Calu3 (cell line): ENCODE measurements at regions not wholly inside any gene's neighbourhood (a gene's known extent, or its start where the extent isn't known, plus 50 kb on each side); places are given as distances from the start of the nearest gene placed in this dataset.
A peak's percentile ranks its signal among the peaks of the same experiment; 100 is the strongest.
"Not testable (repeated sequence)": the region's sequence is repeated elsewhere in the genome, so short reads cannot be mapped to it uniquely, and the experiment has no call there.

Experiments
- BruUV-seq: library from RNA; stranded (reverse); fragments of 400-500 nt; replicated peaks from 2 replicates; lab custom pipeline; 2021; lab: Mats Ljungman, UMichigan
- CTCF ChIA-PET: fragments of 300-600 bp; sonication (Branson Sonifier 250); formaldehyde crosslinking; loops from one replicate; lab custom pipeline; 2022; ENCODE audit warnings: antibody characterized with exemption; lab: Charles Lee
- DNase-seq: peaks from one replicate; pipeline ENCODE4 v3.0.0; 2022
- H3K27ac Mint-ChIP-seq: one replicate; pipeline ENCODE4 v1.8.0; 2022; ENCODE audit warnings: mixed read lengths; ENCODE audit not compliant: unreplicated experiment
- H3K27me3 Mint-ChIP-seq: one replicate; pipeline ENCODE4 v1.8.0; 2022; ENCODE audit warnings: mixed read lengths; ENCODE audit not compliant: unreplicated experiment
- H3K36me3 Mint-ChIP-seq: one replicate; pipeline ENCODE4 v1.8.0; 2022; ENCODE audit warnings: mild to moderate bottlenecking, moderate library complexity, mixed read lengths; ENCODE audit not compliant: insufficient read depth, unreplicated experiment
- H3K4me1 Mint-ChIP-seq: one replicate; pipeline ENCODE4 v1.8.0; 2022; ENCODE audit warnings: mild to moderate bottlenecking, low read depth, mixed read lengths; ENCODE audit not compliant: unreplicated experiment
- H3K4me3 Mint-ChIP-seq: one replicate; pipeline ENCODE4 v1.8.0; 2022; ENCODE audit warnings: mild to moderate bottlenecking, low read depth, moderate library complexity, mixed read lengths; ENCODE audit not compliant: unreplicated experiment
- H3K9me3 Mint-ChIP-seq: one replicate; pipeline ENCODE4 v1.8.0; 2022; ENCODE audit warnings: low read depth, mixed read lengths; ENCODE audit not compliant: unreplicated experiment
- CTCF ChIP-seq: fragments of 200-600 bp; IDR thresholded peaks from one replicate; pipeline ENCODE4 v1.8.0; 2022; ENCODE audit warnings: antibody characterized with exemption; ENCODE audit not compliant: unreplicated experiment
- intact Hi-C: fragments of 100-400 bp; cut with micrococcal nuclease; formaldehyde crosslinking; loops from one replicate; pipeline ENCODE4 v1.10.0; 2022; ENCODE audit not compliant: unreplicated experiment

- Mint-ChIP-seq H3K9me3 (no peaks in the 10 kb centered on the region), H3K4me1 (peaks cover 35% of the 10 kb centered on the region), H3K4me3 (peak overlapping the region; percentile 22), H3K36me3 (no peaks in the 10 kb centered on the region), H3K27ac (peak overlapping the region; percentile 40), H3K27me3 (no peaks in the 10 kb centered on the region)
- CTCF ChIA-PET, result interaction anchor here (0.6 kb wide), 1 partner anchor 25 kb away, joined by 3 read pairs; no protein-coding TSS in a partner anchor
- intact Hi-C loops, result no loop called here
- TF ChIP-seq CTCF, result no peak
- no TSS peak for BruUV-seq
- no peak for DNase-seq
These were observed 141.2 kb upstream of the KIF5B start for GRCh38 chr10:32197423-32197822.

GRCh38 chr10:32190890-32191491 lies 134.8 kb upstream of the KIF5B start:
- Mint-ChIP-seq H3K4me1 (peaks cover 17% of the 10 kb centered on the region), H3K9me3 (no peaks in the 10 kb centered on the region), H3K27ac (no peak overlapping the region), H3K36me3 (no peaks in the 10 kb centered on the region), H3K4me3 (no peak overlapping the region), H3K27me3 (no peaks in the 10 kb centered on the region)
- intact Hi-C loops, result loop anchor here (1.0 kb wide), 1 partner anchor 16 kb away; no protein-coding TSS in a partner anchor
- DNase-seq, result no peak
- TF ChIP-seq CTCF, result peak; percentile 47
- no TSS peak for BruUV-seq
- CTCF ChIA-PET, result interaction anchor here (0.6 to 1.7 kb wide), 5 partner anchors 9 to 155 kb away, joined by 4 to 16 read pairs (median 5); no protein-coding TSS in a partner anchor

- CTCF ChIA-PET, result interaction anchor here (0.7 to 1.7 kb wide), 7 partner anchors 9 to 474 kb away, joined by 4 to 16 read pairs (median 4); no protein-coding TSS in a partner anchor
- intact Hi-C loops, result no loop called here
- Mint-ChIP-seq H3K4me3 (peak overlapping the region; percentile 21), H3K27me3 (no peaks in the 10 kb centered on the region), H3K36me3 (no peaks in the 10 kb centered on the region), H3K4me1 (peaks cover 17% of the 10 kb centered on the region), H3K9me3 (no peaks in the 10 kb centered on the region), H3K27ac (peak overlapping the region; percentile 39)
- BruUV-seq, result no TSS peak
- no peak for TF ChIP-seq CTCF
- peak; percentile 25 for DNase-seq
These were observed 133.3 kb upstream of the KIF5B start for GRCh38 chr10:32189400-32190084.

GRCh38 chr10:32188601-32189000 lies 132.4 kb upstream of the KIF5B start:
- H3K9me3 Mint-ChIP-seq, H3K4me3 Mint-ChIP-seq, DNase-seq, BruUV-seq, H3K27me3 Mint-ChIP-seq, intact Hi-C loops, H3K27ac Mint-ChIP-seq, H3K36me3 Mint-ChIP-seq: not testable (repeated sequence)
- CTCF ChIA-PET, result interaction anchor here (0.7 kb wide), 2 partner anchors 10 to 134 kb away, joined by 4 to 7 read pairs; no protein-coding TSS in a partner anchor
- H3K4me1 Mint-ChIP-seq, result peaks cover 17% of the 10 kb centered on the region
